ENCODE measurements at regions not wholly inside any gene's neighbourhood (a gene's known extent, or its start where the extent isn't known, plus 50 kb on each side); places are given as distances from the start of the nearest gene placed in this dataset. TPM values are rescaled to one million over a fixed set of nuclear protein-coding genes. Genes with fewer than 3 reads are reported as not detected.

Small RNA genes in the stretch of these regions (small RNA-seq; reads per million reads assigned to genes)
- gene RNU6-256P = not detected

All from skeletal muscle tissue (tissue), 1 donor.